Activated gamma-delta T cell (primary cell): ENCODE measurements at regions not wholly inside any gene's neighbourhood (a gene's known extent, or its start where the extent isn't known, plus 50 kb on each side); places are given as distances from the start of the nearest gene placed in this dataset.

Experiments
- DNase-seq: peaks from one replicate; lab custom pipeline; 2025; lab: John Stamatoyannopoulos, UW

DNA sequence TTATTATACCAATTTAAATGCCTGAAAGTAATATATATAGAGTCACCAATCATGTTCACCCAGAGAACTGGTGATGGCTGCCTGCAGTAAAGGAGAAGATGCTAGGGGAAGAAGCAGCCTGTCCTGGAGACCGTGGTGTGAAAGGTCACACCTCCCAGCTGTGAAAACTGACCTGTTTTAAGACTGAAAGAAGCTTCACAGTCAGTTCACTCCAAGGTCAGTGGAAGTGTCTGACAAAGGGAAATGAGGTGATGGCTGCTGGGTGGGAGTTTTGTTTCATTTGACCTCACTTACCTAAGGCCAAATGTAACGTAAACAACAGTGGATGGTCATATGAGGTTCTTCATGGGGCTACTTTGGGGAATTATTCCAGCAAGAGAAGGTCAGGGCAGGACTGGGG is 352.1 kb upstream of the GATB start:
- DNase-seq, result no peak

DNA sequence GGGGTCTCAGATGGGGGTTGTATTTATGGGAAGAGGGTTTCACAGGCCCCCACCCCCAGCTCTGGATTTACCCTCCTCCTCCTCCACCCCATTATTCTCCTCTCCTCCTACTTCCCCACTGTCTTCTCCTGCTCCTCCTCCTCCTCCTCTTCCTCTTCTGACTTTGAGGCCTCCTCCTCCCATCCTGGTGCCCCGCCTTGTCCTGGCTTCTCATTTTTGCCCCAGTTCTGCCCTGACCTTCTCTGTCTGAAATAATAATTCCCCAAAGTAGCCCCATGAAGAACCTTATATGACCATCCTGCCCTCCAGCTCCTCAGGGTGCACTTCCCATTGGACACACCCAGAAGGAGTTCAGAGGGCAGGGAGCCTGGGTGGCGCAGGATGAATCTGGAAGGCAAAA is 351.4 kb upstream of the GATB start:
- DNase-seq, result no peak

DNA sequence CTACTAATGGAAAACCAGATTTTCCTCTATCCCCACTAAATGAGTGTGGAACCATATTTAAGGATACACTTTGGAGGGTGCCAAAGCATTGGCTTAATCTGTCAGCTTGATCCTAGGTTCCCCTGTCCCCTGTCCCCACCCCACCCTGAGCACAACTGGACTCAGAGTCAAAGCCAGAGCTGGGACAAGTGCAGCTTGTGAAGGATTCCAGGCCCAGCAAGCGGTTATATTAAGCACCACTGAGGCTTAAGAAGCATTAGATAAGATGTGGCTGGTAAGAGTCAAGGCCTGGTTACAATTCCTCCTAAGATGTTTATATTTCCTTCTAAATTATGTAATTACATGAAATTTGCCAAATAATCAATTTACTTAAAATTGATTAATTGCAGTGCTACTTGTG is 350.0 kb upstream of the GATB start:
- DNase-seq, result no peak

DNA sequence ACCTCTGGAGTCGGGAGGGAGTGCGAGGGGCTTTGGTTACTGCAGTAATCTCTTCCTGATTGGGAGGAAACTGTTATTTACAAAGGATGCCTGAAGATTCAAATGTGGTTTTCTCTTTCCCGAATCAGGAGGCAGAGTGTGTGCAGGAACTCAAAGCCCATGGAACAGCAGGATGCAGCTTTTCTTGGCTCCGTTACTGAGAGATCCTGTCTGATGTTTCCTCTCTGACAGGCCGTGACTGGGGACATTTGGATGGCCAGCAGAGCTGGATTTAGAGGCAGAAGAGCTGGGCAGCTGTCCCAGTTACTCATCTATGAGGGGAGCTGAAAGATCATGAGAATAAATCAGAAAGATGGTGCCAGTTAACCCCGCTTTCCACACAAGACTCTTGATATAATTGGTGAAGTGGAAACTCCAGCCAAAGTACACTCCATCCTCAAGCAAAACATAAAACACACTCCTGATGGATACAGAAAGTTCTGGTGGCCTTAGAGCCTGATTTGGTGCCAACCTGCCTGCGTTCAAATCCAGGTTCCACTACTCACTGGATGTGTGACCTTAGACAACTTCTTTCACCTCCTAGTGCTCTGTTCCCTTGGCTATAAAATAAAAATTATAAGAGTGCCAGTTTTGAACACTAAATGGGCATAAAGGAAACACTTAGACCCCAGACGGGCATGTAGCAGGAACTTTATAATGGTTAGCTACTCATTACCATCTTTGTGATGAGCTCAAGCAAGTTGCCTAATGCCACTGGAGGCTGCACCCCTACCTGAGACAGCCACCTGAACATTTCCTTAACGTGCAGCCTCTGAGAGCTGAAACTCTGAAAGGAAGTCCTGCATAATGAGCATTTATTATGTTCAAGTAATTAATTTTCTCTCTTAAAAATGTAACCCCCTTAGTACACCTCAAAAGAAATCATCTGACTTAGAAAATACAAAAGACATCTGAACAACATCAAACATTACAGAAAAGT is 349.0 kb upstream of the GATB start:
- no peak for DNase-seq

DNA sequence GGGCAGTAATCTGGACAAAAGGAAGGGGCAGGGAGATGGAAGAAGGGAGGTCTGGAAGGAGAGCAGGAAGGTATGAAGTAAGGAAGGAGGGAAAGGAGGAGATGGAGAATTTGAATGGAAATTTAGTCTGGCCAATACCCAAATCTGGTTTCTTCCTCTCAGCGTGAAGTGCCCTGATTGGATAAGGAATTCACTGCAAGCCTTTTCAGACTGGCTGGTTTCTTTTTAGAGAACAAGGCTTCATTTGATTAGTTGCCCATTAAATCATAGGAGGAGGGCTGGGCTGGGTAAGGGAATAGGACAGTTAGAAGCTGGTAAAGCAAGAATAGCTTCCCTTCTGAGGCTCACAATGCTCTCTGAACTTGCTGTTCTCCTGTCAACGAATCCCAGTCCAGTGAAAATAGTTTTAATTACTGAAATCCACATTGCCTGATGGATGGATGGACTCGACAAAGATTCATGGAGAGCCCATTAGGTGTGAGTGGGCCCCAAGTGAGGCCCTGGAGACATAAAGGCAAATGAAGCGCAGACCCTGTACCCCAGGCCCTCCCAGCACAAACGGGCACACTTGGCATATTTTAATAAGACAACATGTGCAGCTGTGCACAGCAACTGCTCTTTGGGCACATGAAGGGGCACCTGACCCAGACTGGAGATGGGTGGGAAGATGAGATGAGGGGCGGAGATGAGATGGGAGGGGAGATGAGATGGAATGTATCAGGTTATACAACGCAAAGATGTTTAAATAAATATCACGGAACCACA is 347.1 kb upstream of the GATB start:
- no peak for DNase-seq

DNA sequence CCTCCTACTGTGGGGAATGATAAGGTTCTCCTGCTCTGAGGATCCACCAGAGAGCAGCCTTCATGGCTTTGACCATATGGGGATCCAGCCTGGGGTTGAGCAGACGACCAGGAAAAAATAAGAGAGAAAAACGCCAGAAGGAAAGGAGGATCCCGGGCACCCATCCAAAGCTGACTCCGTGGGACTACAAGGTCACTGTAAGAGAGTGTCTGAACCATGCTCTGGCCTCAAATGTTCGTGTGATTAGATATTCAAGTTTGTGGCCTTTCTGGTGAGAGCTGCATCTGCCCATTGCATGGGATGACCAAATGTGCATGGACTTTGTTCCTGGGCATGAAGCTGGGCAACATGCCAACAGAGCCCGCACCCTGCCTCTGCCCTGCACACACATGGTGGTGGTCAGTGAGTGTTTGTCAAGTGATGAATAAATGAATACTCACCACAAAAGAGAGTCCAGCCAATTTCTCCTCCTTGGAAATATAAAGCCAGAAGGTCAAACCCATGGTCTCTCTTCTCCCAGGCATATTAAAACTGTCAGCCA is 346.0 kb upstream of the GATB start:
- DNase-seq, result no peak

DNA sequence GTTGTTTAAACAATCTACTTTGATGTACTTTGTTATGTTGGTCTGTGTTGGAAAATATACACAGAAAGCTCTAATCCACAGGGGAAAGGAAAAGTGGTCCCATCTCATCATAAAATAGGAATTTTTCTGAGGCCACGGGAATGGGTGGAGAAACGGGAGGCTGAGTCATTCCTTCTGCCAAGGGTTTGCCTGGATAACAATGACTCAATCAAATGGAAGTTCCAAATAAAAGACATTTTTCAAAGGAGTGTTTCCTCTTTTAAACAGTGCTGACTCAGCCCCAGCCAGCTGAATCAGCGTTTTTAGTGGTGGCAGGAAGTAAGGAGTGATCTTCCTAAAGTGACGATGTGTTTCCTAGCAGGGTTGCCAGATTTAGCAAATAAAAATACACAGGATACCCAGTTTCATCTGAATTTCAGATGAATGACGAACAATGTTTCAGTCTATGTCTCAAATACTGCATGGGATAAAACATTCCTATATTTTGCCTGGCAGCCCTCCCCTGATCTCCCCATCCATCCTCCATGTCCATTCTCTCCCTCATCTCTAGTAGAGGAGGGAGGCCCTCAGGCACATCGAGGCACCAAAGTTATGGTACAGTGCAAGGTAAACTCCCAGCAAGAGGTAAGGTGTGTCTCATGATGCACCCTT is 345.4 kb upstream of the GATB start:
- no peak for DNase-seq

DNA sequence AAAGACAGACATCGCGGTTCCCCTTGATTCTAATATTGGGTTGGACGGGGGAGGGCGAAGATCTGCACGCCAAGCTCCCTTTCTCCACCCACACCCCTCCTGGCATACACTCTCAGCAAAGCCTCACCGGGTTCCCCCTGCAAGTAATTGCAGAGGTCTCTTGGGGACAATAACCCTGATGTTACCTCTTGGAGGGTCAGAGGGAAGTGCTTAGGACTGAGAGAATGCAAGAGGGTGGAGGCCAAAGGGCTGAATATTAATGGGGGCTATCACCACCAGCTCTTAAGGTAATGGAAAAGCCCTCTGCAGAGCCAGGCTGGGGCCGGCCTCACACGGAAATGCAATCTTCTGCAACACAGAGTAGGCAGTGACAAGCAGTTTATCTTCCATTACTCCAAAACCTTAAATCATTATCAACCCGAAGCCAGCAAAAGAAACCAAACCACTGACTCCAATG is 344.1 kb upstream of the GATB start:
- no peak for DNase-seq

DNA sequence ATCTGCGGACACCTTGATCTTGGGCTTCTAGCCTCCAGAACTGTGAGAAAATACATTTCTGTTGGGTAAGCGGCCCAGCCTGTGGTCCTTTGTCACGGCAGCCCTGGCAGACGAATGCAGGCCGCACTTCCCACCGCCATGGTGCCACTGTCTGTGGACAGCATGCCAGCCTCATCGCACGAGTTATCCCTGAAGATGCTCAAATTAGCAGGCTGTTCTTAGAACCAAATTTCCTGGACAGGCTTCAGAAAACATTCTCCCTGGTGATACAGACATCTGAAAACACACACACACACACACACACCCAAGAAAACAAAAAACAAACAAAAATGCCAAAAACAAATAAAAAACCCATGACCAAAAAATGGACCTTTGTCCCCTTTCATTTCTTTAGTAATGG is 343.5 kb upstream of the GATB start:
- DNase-seq, result no peak

DNA sequence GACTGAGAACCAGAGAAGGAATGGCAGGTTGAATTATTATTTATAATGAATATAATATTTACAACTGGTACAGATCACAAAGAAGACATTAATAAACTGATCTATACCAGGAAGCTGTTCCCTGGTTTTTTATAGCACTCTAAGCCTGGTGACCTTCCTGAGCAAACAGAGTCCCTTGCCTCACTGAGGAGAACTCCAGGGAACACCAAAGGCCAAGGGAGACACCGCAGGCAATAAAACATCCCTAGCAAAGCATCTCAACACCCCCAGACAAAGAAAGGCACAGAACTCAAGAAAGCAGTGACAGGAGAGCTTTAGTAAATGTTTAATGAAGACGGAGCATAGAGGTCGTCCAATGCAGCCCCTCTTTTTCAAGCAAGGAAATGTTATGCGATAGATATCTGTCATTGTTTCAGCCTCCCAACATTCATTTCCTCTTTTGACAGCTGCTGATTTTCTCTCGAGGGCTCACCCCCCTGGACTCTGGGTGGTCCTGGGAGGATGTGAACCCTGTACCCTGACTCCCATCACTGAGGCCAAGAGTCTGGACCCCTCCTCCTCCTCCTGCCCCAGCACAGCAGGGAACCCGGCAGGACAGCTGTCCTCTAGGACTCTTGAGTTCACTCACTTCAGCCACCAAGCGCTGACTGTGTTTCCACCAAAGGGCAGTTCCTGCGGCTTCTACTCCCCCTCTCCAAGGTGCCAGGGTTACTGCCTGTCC is 342.5 kb upstream of the GATB start:
- no peak for DNase-seq

DNA sequence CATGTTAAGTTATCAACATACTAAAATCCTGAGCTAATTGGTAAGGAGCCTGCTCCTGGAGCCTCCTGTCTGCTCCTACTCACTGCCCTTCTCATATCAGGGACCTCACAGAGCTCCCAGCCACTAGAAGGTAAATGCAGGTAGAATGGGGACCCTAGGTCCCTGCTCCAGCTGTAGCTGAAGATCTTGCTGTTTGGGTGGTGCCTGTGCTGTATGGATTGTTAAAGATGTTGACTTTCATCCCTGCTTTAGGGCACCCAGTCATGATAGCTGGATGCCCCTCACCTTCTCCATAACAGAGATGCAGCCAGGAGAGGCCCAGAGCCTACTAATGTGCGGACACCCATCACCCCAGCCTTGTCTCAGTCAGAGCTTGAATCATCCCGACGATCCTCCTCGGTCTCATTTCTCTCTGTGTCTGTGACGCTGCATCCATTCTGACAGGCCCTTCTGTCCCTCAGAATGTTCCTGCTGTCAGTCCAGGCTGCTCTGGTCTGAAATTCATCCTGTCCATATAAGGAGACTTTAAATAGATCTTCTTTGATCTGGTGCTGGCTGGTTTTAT is 341.7 kb upstream of the GATB start:
- DNase-seq, result no peak

DNA sequence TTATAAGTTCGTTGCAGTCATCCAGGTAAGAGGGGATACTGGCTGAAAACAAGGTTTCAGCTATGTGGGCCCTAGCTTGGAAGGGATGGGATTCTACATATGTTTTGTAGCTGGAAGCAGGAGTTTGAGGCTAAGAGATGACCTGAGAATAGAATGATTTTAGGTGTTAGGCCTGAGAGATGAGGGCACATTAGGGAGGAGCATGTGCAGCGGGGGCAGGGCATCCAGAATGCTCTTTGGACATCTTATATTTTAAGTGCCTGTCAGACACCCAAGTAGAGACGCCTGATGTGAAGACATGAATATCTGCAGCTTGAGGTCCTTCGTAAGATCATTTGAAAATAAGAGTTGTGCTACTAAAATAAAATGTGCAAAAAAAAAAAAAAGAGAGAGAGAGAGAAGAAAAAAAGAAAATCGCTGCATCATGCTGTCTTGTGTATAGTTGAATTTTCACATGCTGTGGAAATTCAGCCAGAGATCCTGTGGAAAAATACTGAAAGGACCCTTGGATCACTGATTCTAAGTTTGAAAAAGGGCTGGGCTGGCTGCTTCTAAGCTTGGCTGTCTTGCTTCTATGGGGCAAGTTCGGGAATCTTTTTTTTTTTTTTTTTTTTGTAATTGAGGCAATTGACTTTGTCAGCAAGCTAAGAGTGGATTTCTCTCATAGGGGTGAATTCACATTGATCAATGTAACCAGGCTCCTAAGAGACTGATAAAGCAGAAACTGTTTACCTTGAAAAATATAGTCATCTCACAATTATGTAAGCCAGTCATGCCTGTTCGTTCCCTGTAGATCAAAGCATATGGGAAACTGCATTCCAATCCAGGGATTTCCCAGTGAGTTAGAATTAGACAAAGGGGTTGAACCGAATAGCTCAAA is 341.0 kb upstream of the GATB start:
- DNase-seq, result no peak

DNA sequence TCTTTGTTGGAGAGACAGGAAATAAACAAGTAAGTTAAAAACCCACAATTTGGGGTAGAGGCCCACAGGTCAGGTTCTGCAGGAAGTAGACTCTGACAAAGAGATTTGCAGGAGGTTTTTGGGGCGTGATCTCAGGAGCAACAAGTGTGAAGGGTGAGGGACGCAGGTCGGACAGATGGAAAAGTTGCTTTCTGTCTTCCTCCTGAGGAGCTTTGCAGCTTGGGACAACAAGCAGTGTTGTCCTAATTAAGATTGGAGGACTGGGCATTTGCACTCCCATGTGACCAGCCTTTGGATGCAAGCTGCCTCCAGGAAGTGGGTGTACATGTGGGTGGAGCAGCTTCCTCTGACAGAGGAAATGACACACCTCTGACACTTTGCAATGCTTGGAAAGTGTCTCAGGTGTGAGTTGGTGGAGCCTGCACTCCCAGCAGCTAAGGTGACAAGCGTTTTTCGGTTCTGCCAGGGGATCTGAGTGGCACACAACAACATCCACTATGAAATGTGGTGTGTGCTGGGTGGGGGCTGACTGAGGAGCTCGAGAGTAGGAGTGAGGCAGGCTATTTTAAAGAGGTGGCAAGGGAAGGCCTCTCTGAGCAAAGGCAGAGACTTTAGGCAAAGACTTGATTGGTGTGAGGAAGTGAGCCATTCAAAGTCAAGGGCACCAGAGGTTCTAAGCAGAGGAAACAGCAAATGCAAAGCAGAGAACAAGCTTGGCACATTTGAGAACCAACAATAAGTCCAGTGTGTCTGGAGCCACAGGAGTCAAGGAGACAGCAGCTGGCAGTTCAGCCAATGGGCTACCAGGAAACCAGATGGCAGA is 339.8 kb upstream of the GATB start:
- no peak for DNase-seq

DNA sequence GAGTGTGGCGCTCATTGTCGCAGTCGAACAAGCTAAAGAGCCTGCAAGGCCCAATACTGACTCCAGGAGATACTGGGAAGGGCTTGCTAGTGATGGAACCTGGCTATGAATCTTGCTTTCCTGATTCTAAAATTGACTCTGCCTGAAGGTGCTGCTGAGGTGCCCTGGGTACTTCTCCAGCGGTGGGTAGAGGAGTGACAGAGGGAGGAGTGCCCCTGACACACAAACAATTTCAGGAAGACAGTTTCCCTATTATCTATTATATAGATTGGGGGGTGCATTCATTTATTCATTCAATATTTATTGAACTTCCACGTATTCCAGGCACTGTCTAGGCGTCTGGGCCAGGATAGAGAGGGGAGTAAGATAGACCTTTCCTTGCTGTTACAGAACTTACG is 339.2 kb upstream of the GATB start:
- no peak for DNase-seq

DNA sequence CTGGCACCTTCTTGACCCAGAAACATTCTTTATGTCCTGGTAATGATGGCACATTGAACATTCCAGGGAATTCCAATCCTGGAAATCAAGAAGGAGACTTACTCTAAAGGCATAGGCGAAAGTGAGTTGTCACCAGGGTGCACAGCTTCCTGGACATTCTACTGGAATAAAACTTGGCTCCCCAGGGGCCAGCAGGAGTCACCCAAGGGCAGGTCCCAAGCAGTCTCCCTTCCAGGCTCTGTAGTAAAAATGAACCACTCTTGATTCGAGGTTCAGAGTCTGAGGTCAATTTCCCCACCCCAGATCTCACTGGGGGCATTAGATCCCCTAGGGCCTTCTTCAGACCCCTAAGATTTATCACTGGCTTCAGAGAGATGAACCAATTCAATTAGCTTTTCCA is 338.7 kb upstream of the GATB start:
- no peak for DNase-seq

DNA sequence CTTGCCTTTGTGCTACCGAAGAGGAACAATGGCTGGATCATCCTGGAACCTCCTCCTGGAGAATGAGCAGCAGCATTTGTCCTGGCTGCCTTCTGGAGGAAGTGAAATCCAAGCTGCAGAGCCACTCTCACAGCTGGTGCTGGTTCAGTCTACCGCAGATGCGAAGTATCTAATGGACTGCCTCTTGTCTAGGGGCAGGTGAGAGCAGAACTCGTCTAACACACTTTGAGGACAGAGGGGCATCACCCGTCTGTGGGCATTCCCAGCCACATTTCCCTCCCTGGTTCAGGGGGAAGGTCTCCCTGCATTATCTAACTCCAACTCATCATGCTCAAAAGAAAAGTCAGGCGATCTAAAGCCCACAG is 338.2 kb upstream of the GATB start:
- no peak for DNase-seq

DNA sequence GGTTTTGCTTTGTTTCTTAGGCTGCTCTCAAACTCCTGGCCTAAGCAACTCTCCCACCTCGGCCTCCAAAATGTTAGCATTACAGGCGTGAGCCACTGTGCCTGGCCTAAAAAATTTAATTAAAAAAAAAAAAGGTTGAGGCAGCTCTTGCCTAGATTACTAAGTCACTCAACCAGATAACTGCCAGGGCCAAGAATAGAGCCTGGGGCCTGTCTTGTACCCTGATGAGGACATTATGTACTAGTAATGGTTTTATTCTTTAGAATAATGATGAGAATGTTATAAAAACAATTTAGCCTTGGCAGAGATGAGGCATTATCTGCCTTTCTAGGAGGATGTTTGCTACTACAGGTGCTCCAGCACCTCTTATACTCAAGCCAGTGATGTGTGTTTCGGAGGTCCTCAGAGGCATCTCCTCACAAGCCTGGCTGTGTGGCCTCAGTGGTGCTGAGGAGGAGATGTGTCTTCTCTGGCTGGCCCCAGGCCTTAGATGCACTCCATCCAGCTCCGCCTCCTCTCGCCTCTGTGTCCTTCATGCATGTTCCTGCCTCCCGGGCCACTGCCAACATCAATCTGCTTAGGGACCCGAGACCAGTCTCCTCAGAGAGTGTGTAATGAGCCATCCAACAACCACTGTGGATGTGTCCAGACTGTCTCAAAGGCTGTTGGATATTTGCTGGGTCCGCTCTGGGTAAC is 337.7 kb upstream of the GATB start:
- DNase-seq, result no peak

DNA sequence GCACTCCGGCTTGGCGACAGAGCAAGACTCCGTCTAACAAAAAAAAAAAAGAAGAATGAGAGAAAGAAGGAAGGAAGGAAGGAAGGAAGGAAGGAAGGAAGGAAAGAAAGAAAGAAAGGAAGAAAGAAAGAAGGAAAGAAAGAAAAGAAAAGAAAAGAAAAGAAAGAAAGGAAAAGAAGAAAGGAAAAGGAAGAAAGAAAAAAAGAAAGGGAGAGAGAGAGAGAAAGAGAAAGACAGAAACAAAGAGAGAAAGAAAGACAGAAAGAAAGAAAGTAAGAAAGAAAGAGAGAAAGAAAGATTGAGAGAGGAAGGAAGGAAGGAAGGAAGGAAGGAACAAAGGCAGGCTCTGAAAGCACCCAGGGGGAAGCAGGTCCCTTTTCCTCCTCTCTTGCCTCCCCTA is 336.6 kb upstream of the GATB start:
- DNase-seq, result no peak

DNA sequence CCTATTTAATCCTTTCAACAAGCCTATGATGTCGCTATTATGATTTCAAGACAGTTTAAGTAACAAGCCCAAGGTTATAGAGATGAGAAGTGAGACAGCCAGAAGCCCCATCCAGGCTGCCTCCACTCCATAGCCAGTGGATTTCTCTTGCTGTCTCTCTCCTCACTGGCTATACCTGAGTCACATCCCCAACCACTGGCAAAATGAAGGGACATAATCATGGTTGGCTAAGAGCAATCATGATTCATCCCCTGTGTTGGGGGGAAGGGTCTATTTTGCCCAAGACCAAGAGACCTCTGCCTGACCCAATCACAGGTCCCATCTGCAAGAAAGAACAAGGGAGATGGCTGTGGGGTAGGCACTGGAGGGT is 334.9 kb upstream of the GATB start:
- no peak for DNase-seq
